ENCODE measurements at regions not wholly inside any gene's neighbourhood (a gene's known extent, or its start where the extent isn't known, plus 50 kb on each side); places are given as distances from the start of the nearest gene placed in this dataset.

GRCh38 chr15:53266176-53266575 lies 476.0 kb upstream of the ONECUT1 start:
- H3K4me3 ChIP-seq (ENCODE audit: low read depth, low read length) = no peak overlapping the region
- DNase-seq (ENCODE audit: low read depth, low spot score) = no peak
- in situ Hi-C loops (cut with HindIII; ENCODE audit: low sequenced_read_pairs) = no loop called here
- no peak for TF ChIP-seq CTCF (IDR thresholded peaks at IDR 0.05; ENCODE audit: low read depth, low read length)

- DNase-seq (ENCODE audit: low read depth, low spot score) = no peak
- TF ChIP-seq CTCF (IDR thresholded peaks at IDR 0.05; ENCODE audit: low read depth, low read length) = no peak
- H3K4me3 ChIP-seq (ENCODE audit: low read depth, low read length) = no peak overlapping the region
- in situ Hi-C loops (cut with HindIII; ENCODE audit: low sequenced_read_pairs) = no loop called here
These were observed 470.5 kb upstream of the ONECUT1 start for GRCh38 chr15:53260647-53261046.

GRCh38 chr15:53256457-53256856 lies 466.3 kb upstream of the ONECUT1 start:
- TF ChIP-seq CTCF (IDR thresholded peaks at IDR 0.05; ENCODE audit: low read depth, low read length) = no peak
- in situ Hi-C loops (cut with HindIII; ENCODE audit: low sequenced_read_pairs) = no loop called here
- no peak overlapping the region for H3K4me3 ChIP-seq (ENCODE audit: low read depth, low read length)
- DNase-seq (ENCODE audit: low read depth, low spot score) = no peak

- in situ Hi-C loops (cut with HindIII; ENCODE audit: low sequenced_read_pairs) = no loop called here
- no peak for TF ChIP-seq CTCF (IDR thresholded peaks at IDR 0.05; ENCODE audit: low read depth, low read length)
- no peak overlapping the region for H3K4me3 ChIP-seq (ENCODE audit: low read depth, low read length)
- no peak for DNase-seq (ENCODE audit: low read depth, low spot score)
These were observed 465.9 kb upstream of the ONECUT1 start for GRCh38 chr15:53256043-53256442.

- in situ Hi-C loops (cut with HindIII; ENCODE audit: low sequenced_read_pairs) = no loop called here
- no peak for TF ChIP-seq CTCF (IDR thresholded peaks at IDR 0.05; ENCODE audit: low read depth, low read length)
These were observed 461.9 kb upstream of the ONECUT1 start for GRCh38 chr15:53251996-53252395.

GRCh38 chr15:53251523-53251922 lies 461.4 kb upstream of the ONECUT1 start:
- no peak overlapping the region for H3K4me3 ChIP-seq (ENCODE audit: low read depth, low read length)
- DNase-seq (ENCODE audit: low read depth, low spot score) = no peak
- in situ Hi-C loops (cut with HindIII; ENCODE audit: low sequenced_read_pairs) = no loop called here
- TF ChIP-seq CTCF (IDR thresholded peaks at IDR 0.05; ENCODE audit: low read depth, low read length) = no peak

More at GRCh38 chr15:53251996-53252395, 461.9 kb upstream of the ONECUT1 start:
- DNase-seq (ENCODE audit: low read depth, low spot score) = no peak
- H3K4me3 ChIP-seq (ENCODE audit: low read depth, low read length) = no peak overlapping the region

Data from astrocyte of the spinal cord (primary cell).